G401 (cell line): ENCODE measurements at regions not wholly inside any gene's neighbourhood (a gene's known extent, or its start where the extent isn't known, plus 50 kb on each side); places are given as distances from the start of the nearest gene placed in this dataset.
"Not testable (repeated sequence)": the region's sequence is repeated elsewhere in the genome, so short reads cannot be mapped to it uniquely, and the experiment has no call there.

Source experiments
- DNase-seq: peaks from one replicate; pipeline ENCODE4 v3.0.0-alpha.2; 2015; ENCODE audit warnings: low spot score
- in situ Hi-C: cut with HindIII; loops from 2 replicates; pipeline ENCODE4 v1.10.0; 2016; ENCODE audit warnings: low sequenced_read_pairs, mixed read lengths

DNA sequence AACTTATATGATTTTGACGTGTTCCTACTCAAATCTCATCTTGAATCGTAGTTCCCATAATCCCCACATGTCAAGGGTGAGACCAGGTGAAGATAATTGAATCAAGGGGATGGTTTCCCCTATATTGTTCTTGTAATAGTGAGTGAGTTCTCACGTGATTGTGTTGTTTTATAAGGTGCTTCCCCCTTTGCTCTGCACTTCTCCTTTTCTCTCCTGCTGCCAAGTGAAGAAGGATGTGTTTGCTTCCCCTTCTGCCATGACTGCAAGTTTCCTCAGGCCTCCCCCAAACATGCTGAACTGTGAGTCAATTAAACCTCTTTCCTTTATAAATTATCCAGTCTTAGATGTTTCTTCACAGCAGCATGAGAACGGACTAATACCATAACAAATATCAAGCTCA lies 83.2 kb downstream of the MANEA start:
- DNase-seq: no peak
- in situ Hi-C loops: no loop called here

DNA sequence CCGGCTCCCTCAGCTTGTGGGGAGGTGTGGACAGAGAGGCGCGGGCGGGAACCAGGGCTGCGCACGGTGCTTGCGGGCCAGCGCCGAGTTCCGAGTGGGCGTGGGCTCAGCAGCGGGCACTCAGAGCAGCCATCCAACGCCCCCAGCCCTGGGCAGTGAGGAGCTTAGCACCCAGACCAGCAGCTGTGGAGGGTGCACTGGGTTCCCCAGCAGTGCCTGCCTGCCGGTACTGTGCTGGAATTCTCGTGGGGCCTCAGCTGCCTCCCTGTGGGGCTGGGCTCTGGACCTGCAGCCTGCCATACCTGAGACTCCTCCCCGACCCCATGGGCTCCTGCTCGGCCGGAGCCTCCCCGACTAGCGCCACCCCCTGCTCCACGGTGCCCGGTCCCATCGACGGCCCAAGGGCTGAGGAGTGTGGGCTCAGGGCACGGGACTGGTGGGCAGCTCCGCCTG lies 92.7 kb downstream of the MANEA start:
- no peak for DNase-seq
- in situ Hi-C loops: no loop called here

DNA sequence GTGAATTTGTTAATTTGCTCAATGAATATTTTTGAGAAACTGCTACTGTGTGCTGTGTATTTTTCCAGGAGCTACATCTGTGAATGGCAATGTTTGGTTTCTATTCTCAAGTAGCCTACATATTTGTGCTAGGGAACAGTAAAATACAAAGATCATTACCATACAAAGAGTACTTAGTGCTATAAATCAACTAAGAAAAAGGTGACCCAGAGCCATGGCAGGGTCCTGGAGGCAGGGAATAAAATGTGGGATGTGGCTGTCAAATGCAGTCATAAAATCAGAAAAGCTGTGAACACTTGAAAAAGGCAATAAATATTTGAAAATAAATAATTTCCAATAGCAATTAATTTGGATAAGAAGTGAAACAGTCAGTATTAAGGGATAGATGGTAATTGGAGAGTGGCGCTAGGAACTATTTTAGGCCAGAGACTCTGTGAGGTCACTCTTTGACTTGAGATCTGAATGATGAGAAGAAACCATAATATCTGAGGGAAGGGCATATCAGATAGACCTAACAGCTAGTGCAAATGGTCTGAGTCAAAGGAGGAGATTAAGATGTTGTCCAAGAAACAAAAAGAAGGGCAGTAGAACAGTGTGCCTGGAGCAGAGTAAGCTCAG lies 98.8 kb downstream of the MANEA start:
- in situ Hi-C loops: no loop called here
- DNase-seq: no peak

DNA sequence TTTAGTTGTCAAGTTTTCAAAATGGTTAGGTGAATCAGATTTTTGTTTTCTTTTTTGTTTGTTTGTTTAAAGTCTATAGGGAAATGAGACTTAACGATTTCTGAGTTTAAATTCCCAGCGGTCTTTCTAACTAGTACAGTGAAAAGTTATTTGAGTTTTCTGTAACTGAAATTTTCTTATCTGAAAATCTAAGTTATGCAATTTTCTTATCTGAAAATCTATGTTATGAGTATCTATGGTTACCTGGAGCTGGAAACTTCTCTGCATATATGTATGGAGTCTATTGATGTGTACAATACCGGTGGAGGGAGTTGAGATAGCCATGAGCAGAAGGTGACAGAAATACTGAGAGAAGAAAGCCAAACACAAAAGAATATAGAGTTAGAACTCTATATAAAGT lies 102.6 kb downstream of the MANEA start:
- no peak for DNase-seq
- in situ Hi-C loops: no loop called here

DNA sequence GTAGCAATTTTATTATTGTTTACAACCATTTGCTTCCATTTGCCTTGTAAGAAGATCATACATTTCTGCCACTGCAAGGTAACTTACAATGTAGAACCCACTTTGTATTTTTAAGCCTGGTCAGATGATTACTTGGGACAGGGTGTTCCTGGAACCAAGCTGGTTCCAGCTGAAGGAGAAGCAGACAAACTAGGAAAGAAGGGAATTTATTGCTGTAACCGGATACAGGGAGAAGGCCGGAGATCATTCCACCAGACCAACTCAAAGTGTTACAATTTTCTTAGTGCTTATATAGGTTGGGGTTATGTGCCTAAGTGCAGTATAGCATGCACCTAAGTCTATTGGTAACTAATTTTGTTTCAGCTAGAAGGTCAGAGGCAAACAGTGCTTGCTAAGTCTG lies 104.4 kb downstream of the MANEA start:
- in situ Hi-C loops: no loop called here

DNA sequence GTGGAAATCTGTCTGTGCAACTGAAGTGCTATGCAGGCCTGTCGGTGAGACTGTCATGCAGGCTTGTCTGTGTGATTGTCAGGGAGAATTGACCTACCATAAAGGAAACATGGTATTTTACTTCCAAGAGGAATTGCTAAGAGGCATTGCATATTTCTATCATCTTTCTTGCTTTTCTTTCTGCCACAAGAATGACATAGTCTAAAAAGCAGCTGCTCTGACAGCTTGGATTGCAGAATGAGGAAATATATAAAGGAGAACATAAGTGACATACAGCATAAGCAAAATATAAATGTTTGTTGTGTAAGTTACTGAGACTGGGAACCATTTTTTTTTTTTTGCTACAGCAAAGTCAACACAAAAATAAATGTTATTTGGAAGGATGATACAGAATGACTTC lies 105.1 kb downstream of the MANEA start:
- in situ Hi-C loops: no loop called here
- DNase-seq: no peak

More for the DNA sequence above, 104.4 kb downstream of the MANEA start:
- DNase-seq: peak; percentile 8

DNA sequence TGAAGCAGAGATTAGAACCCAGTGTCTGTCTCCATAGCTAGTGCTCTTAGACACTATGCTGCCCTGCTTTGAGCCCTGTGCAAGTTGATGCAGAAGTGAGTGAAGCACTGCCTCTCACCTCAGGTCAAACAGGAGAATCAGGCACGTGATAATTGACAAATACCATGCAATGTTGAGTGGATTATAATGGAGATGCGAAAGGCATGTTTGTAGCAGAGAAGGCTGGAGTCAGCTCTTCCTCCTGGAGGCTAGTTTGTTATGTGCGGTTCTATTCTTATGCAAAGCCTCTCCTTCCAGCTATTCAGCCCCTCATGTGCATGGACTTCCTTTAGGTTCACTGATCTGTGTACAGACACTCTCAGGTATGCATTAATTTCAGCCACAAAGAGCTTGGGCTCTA lies 108.5 kb downstream of the MANEA start:
- in situ Hi-C loops: no loop called here
- no peak for DNase-seq

DNA sequence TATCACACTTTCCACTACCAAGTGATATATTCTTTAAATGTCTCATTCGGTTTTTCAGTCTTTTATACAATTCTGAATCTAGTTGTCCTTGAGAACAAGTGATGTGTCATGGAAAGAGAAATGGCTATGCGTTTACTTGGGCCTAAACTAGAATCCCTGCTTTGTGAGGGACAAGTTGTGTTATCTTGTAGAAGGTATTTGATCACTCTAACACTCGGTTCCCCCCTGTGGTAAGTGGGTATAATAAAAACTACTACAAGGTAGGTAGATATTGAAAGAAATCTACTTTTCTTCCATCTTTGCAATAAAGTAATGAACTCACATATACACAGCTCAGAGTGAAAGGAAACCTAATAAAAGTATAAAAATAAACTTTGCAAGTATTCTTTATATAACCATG lies 108.9 kb downstream of the MANEA start:
- in situ Hi-C loops: no loop called here
- no peak for DNase-seq

DNA sequence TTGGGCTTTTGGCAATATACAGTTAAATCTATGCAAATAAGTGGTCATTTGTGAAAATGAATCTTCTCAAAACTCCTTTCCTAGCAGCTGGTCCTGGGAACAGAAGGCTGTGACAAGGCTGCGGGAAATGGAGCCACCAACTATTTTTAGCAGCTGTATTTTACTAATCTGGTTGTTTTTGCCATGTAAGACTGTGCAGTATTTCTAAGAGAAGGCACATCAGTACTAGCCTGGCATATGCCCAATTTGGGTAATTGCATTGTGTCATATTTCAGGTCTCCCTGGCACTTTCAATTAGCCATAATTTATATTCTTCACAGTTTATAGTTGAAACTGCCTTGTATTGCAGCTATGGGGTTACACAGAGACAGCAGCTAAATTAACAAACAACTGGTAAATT lies 109.6 kb downstream of the MANEA start:
- no peak for DNase-seq
- in situ Hi-C loops: no loop called here

DNA sequence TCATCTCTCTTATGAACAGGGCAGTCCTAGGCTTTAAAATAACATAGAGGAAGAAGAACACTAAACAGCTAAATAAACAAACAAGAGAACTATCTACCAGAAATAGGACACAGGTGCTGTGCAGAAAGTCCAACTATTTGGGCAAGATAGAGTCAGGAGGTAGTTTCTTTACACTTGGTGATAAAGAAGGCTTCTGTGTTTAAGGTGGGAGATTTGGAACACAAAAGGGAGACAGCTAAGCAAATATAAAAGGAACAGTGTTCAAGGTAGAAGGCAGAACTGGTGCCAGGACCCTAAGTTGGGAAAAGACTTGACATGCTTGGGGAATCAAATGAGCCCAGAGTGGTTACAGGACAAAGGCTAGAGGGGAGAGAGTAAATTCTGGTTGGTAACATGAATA lies 110.5 kb downstream of the MANEA start:
- no peak for DNase-seq
- in situ Hi-C loops: no loop called here

DNA sequence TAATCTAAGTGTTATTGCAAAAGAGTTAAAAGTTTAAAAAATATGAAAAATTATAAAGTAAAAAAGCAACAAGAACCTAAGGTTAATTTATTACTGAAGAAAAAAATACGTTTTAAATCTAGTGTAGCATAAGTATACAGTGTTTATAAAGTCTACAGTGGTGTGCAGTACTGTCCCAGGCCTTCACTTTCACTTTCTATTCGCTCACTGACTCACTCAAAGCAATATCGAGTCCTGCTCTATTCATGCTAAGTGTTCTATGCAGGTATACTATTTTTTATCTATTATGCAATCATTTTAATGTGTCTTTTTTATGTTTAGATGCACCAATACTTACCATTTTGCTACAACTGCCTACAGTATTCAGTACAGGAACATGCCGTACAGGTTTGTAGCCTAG lies 113.0 kb downstream of the MANEA start:
- no peak for DNase-seq
- in situ Hi-C loops: no loop called here

DNA sequence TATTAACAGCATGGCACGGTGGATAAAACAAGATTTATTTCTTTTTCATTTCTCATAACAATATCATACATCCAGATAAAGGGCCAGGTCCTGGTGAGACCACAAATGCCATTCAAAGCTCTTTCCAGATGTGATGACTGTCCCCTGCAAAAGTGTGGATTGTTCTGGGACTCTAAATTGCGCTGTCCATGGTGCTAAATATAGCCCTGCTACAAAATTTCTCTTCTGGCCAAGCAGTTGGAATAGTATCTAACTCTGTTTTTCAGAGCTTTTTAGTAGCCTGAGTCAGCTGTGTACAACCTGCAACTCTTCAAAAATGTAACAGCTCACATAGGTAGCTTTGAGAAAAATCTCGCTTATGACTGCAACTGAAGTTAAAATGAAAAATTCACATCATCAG lies 115.8 kb downstream of the MANEA start:
- no peak for DNase-seq
- in situ Hi-C loops: no loop called here

DNA sequence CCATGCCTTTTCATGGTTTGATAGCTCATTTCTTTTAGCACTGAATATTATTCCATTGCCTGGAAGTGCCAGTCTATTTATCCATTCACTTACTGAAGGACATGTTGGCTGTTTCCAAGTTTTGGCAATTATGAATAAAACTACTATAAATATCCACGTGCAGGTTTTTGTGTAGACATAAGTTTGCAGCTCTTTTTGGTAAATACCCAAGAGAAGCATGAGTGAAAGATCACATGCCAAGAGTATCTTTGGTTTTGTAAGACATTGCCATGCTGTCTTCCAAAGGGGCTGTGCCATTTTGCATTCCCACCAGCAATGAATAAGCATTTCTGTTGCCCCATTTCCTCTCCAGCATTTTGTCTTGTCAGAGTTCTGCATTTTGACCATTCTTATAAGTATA lies 120.9 kb downstream of the MANEA start:
- in situ Hi-C loops: no loop called here
- DNase-seq: no peak

DNA sequence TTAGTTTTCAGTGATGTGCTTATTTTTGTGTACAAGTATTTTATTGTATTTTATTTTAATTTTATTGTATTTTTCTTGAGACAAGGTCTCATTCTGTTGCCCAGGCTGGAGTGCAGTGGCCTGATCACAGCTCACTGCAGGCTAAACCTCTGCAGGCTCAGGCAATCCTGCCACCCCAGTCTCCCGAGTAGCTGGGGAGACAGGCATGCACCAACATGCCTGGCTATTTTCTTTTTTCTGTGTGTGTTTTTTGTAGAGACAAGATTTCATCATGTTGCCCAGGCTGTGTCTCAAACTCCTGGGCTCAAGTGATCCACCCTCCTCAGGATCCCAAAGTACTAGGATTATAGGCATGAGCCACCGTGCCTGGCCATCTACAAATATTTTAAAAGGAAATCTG lies 146.3 kb downstream of the MANEA start:
- no peak for DNase-seq
- in situ Hi-C loops: no loop called here

DNA sequence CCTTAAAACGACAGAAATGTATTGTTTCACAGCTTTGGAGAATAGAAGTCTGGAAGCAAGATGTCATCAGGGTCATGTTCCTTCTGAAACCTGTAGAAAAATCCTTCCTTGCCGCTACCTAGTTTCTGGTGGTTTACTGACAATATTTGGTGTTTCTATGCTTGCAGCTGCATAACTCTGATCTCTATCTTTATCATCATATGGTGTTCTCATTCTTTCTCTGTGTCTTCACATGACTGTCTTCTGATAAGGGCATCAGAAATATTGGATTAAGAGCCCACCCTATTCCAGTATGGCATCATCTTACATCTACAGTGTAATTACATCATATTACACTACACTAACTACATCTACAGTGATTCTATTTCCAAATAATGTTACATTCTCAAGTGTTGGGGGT lies 148.0 kb downstream of the MANEA start:
- in situ Hi-C loops: no loop called here
- no peak for DNase-seq

DNA sequence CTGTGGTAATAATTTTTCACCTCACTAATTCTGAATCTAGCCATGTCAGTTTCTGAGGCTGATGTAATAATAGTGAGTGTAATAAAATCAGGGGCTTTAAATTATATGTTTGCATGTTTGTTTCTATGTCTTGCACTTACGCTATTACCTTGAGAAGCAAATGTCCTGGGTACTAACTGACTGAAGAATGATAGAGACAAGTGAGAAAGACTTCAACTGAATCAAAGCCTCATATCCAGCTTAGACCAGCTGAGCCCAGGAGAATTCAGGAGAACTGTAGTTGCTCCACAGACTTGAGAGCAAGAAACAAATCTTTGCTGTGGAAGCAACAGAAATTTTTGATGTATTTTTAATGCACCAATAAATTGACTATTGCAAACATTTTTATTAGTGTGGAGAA lies 162.8 kb downstream of the MANEA start:
- no peak for DNase-seq
- in situ Hi-C loops: no loop called here

DNA sequence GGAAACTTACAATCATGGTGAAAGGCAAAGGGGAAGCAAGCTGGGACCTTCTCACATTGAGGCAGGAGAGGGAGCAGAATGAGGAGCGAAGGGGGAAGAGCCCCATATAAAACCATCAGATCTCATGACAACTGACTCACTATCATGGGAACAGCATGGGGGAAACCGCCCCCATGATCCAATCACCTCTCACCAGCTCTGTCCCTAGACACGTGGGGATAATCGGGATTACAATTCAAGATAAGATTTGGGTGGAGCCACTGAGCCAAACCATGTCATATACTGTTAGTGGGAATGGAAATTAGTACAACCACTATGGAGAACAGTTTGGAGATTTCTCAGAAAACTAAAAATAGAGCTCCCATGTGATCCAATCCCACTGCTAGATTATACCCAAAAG lies 163.7 kb downstream of the MANEA start:
- in situ Hi-C loops: no loop called here
- DNase-seq: no peak

DNA sequence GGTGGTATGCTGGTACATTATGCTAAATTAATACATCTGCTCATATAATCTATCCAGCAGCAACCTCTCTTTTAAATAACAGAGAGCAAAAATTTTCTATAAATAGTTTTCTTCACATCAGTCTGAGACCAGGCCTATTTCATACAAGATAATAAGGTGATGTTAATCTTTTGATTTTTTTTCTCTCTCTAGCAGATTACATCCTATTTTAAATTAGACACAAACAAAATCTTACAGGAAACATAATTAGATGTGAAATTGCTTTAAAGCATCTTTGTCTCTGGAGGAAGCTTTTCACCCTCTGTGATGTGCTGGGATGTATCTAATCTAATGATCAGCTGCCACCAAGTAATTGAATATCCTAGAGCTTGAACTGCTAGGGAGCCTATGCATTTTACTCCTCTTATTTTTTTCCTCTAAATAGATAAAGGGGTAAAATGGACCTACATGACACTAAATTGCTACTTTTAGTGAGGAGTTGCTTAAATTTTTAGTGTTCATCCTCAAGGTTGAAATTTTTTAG lies 165.5 kb downstream of the MANEA start:
- in situ Hi-C loops: no loop called here
- no peak for DNase-seq

DNA sequence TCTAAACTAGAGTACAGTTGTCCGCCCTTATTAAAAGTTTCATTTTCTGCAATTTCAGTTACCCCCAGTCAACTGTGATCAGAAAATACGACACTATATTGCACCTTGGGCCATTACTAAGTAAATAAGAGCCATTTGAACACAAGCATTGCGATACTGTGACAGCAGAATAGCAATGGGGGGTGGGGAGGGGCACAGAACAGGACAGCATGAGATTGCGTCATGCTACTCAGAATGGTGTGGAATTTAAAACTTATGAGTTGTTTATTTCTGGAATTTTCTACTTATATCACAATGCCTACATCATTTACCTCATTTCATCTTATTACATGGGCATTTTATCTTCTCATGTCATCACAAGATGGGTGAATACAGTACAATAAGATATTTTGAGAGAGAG lies 166.3 kb downstream of the MANEA start:
- no peak for DNase-seq
- in situ Hi-C loops: no loop called here

DNA sequence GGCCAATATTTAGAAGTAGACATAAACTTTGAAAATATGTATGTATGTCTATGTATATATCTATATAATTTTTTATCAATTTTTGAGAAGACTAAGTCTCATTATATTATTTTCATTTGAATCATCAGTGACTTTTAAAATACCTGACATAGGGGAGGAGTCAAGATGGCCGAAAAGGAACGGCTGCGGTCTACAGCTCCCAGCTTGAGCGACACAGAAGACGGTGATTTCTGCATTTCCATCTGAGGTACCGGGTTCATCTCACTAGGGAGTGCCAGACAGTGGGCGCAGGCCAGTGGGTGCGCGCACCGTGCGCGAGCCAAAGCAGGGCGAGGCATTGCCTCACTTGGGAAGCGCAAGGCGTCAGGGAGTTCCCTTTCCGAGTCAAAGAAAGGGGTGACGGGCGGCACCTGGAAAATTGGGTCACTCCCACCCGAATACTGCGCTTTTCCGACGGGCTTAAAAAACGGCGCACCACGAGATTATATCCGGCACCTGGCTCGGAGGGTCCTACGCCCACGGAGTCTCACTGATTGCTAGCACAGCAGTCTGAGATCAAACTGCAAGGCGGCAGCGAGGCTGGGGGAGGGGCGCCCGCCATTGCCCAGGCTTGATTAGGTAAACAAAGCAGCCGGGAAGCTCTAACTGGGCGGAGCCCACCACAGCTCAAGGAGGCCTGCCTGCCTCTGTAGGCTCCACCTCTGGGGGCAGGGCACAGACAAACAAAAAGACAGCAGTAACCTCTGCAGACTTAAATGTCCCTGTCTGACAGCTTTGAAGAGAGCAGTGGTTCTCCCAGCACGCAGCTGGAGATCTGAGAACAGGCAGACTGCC lies 181.1 kb downstream of the MANEA start:
- DNase-seq, in situ Hi-C loops: not testable (repeated sequence)
